GM23338 (cell line): ENCODE measurements at regions not wholly inside any gene's neighbourhood (a gene's known extent, or its start where the extent isn't known, plus 50 kb on each side); places are given as distances from the start of the nearest gene placed in this dataset.

Source experiments
- CREB1 ChIP-seq: fragments of 250-450 bp; sonication (Bioruptor Pico); IDR thresholded peaks from 2 replicates; pipeline ENCODE4 v1.5.0; 2020; ENCODE audit warnings: low read depth, mild to moderate bottlenecking, moderate library complexity
- EZH2 ChIP-seq: fragments of 200-600 bp; sonication (generic); IDR thresholded peaks from one replicate; pipeline ENCODE4 v1.8.0; 2017; ENCODE audit warnings: antibody characterized with exemption, mild to moderate bottlenecking, low read depth; ENCODE audit not compliant: unreplicated experiment
- EZH2phosphoT487 ChIP-seq: fragments of 200-600 bp; sonication (generic); IDR thresholded peaks from one replicate; pipeline ENCODE4 v1.8.1; 2018; ENCODE audit warnings: antibody characterized with exemption; ENCODE audit not compliant: unreplicated experiment
- JUNB ChIP-seq: IDR thresholded peaks from one replicate; pipeline ENCODE4 v1.6.1; 2016; ENCODE audit warnings: antibody characterized with exemption; ENCODE audit not compliant: unreplicated experiment
- POLR2AphosphoS5 ChIP-seq: IDR thresholded peaks from 2 replicates; pipeline ENCODE4 v1.6.1; 2016; ENCODE audit warnings: antibody characterized with exemption, low read depth
- TF ChIP-seq, protein P1 (sequence below), 2 experiments: fragments of 200-600 bp in 1 of 2; sonication (generic) in 1 of 2; conservative IDR thresholded peaks; 2 replicates each; pipeline versions ENCODE4 v1.5.1 to v1.6.1; 2016 to 2017; ENCODE audit warnings: antibody characterized with exemption in 2 of 2, low read depth in 2 of 2, mild to moderate bottlenecking in 2 of 2, moderate library complexity in 1 of 2
- TF ChIP-seq, protein P2 (sequence below): IDR thresholded peaks from one replicate; pipeline ENCODE4 v1.6.1; 2018; ENCODE audit warnings: antibody characterized with exemption; ENCODE audit not compliant: unreplicated experiment
- TF ChIP-seq, protein P3 (sequence below): fragments of 250-450 bp; sonication (Bioruptor Pico); IDR thresholded peaks from 2 replicates; pipeline ENCODE4 v1.5.0; 2020; ENCODE audit warnings: mild to moderate bottlenecking, moderate library complexity
- TF ChIP-seq, protein P4 (sequence below): IDR thresholded peaks from 2 replicates; pipeline ENCODE4 v1.6.1; 2016; ENCODE audit warnings: antibody characterized with exemption

DNA sequence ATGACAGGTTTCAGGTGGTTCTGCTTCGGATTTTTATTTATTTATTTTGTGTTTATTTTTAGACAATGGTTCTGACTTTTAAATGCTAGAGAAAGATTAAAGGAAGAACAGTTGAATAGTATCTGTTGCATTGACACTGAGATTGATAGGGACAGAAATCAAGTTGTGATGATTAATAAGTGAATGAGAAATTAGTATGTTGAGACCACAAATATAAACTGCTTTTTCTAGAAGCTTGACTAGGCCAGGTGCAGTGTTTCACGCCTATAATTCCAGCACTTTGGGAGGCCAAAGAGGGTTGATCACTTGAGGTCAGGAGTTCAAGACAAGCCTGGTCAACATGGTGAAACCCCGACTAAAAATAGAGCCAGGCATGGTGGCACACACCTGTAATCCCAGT lies 65.1 kb upstream of the TNRC6B start:
- TF ChIP-seq, protein P1, sequence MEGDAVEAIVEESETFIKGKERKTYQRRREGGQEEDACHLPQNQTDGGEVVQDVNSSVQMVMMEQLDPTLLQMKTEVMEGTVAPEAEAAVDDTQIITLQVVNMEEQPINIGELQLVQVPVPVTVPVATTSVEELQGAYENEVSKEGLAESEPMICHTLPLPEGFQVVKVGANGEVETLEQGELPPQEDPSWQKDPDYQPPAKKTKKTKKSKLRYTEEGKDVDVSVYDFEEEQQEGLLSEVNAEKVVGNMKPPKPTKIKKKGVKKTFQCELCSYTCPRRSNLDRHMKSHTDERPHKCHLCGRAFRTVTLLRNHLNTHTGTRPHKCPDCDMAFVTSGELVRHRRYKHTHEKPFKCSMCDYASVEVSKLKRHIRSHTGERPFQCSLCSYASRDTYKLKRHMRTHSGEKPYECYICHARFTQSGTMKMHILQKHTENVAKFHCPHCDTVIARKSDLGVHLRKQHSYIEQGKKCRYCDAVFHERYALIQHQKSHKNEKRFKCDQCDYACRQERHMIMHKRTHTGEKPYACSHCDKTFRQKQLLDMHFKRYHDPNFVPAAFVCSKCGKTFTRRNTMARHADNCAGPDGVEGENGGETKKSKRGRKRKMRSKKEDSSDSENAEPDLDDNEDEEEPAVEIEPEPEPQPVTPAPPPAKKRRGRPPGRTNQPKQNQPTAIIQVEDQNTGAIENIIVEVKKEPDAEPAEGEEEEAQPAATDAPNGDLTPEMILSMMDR (conservative IDR thresholded peaks at IDR 0.05; ENCODE audit: low read depth in 2 of 2) = no peak
- TF ChIP-seq JUNB = no peak
- TF ChIP-seq EZH2 = no peak
- no peak for TF ChIP-seq POLR2AphosphoS5
- no peak for TF ChIP-seq EZH2phosphoT487
- TF ChIP-seq, protein P2, sequence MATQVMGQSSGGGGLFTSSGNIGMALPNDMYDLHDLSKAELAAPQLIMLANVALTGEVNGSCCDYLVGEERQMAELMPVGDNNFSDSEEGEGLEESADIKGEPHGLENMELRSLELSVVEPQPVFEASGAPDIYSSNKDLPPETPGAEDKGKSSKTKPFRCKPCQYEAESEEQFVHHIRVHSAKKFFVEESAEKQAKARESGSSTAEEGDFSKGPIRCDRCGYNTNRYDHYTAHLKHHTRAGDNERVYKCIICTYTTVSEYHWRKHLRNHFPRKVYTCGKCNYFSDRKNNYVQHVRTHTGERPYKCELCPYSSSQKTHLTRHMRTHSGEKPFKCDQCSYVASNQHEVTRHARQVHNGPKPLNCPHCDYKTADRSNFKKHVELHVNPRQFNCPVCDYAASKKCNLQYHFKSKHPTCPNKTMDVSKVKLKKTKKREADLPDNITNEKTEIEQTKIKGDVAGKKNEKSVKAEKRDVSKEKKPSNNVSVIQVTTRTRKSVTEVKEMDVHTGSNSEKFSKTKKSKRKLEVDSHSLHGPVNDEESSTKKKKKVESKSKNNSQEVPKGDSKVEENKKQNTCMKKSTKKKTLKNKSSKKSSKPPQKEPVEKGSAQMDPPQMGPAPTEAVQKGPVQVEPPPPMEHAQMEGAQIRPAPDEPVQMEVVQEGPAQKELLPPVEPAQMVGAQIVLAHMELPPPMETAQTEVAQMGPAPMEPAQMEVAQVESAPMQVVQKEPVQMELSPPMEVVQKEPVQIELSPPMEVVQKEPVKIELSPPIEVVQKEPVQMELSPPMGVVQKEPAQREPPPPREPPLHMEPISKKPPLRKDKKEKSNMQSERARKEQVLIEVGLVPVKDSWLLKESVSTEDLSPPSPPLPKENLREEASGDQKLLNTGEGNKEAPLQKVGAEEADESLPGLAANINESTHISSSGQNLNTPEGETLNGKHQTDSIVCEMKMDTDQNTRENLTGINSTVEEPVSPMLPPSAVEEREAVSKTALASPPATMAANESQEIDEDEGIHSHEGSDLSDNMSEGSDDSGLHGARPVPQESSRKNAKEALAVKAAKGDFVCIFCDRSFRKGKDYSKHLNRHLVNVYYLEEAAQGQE = no peak
- TF ChIP-seq CREB1 (CRISPR knock-in tag) = no peak
- TF ChIP-seq, protein P3, sequence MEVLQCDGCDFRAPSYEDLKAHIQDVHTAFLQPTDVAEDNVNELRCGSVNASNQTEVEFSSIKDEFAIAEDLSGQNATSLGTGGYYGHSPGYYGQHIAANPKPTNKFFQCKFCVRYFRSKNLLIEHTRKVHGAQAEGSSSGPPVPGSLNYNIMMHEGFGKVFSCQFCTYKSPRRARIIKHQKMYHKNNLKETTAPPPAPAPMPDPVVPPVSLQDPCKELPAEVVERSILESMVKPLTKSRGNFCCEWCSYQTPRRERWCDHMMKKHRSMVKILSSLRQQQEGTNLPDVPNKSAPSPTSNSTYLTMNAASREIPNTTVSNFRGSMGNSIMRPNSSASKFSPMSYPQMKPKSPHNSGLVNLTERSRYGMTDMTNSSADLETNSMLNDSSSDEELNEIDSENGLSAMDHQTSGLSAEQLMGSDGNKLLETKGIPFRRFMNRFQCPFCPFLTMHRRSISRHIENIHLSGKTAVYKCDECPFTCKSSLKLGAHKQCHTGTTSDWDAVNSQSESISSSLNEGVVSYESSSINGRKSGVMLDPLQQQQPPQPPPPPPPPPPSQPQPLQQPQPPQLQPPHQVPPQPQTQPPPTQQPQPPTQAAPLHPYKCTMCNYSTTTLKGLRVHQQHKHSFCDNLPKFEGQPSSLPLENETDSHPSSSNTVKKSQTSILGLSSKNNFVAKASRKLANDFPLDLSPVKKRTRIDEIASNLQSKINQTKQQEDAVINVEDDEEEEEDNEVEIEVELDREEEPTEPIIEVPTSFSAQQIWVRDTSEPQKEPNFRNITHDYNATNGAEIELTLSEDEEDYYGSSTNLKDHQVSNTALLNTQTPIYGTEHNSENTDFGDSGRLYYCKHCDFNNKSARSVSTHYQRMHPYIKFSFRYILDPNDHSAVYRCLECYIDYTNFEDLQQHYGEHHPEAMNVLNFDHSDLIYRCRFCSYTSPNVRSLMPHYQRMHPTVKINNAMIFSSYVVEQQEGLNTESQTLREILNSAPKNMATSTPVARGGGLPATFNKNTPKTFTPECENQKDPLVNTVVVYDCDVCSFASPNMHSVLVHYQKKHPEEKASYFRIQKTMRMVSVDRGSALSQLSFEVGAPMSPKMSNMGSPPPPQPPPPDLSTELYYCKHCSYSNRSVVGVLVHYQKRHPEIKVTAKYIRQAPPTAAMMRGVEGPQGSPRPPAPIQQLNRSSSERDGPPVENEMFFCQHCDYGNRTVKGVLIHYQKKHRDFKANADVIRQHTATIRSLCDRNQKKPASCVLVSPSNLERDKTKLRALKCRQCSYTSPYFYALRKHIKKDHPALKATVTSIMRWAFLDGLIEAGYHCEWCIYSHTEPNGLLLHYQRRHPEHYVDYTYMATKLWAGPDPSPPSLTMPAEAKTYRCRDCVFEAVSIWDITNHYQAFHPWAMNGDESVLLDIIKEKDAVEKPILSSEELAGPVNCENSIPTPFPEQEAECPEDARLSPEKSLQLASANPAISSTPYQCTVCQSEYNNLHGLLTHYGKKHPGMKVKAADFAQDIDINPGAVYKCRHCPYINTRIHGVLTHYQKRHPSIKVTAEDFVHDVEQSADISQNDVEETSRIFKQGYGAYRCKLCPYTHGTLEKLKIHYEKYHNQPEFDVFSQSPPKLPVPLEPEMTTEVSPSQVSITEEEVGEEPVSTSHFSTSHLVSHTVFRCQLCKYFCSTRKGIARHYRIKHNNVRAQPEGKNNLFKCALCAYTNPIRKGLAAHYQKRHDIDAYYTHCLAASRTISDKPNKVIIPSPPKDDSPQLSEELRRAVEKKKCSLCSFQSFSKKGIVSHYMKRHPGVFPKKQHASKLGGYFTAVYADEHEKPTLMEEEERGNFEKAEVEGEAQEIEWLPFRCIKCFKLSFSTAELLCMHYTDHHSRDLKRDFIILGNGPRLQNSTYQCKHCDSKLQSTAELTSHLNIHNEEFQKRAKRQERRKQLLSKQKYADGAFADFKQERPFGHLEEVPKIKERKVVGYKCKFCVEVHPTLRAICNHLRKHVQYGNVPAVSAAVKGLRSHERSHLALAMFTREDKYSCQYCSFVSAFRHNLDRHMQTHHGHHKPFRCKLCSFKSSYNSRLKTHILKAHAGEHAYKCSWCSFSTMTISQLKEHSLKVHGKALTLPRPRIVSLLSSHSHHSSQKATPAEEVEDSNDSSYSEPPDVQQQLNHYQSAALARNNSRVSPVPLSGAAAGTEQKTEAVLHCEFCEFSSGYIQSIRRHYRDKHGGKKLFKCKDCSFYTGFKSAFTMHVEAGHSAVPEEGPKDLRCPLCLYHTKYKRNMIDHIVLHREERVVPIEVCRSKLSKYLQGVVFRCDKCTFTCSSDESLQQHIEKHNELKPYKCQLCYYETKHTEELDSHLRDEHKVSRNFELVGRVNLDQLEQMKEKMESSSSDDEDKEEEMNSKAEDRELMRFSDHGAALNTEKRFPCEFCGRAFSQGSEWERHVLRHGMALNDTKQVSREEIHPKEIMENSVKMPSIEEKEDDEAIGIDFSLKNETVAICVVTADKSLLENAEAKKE = no peak
- TF ChIP-seq, protein P4, sequence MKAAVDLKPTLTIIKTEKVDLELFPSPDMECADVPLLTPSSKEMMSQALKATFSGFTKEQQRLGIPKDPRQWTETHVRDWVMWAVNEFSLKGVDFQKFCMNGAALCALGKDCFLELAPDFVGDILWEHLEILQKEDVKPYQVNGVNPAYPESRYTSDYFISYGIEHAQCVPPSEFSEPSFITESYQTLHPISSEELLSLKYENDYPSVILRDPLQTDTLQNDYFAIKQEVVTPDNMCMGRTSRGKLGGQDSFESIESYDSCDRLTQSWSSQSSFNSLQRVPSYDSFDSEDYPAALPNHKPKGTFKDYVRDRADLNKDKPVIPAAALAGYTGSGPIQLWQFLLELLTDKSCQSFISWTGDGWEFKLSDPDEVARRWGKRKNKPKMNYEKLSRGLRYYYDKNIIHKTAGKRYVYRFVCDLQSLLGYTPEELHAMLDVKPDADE = no peak
